AG20443 (cell line): ENCODE measurements at regions not wholly inside any gene's neighbourhood (a gene's known extent, or its start where the extent isn't known, plus 50 kb on each side); places are given as distances from the start of the nearest gene placed in this dataset.
A peak's percentile ranks its signal among the peaks of the same experiment; 100 is the strongest.
"Not testable (repeated sequence)": the region's sequence is repeated elsewhere in the genome, so short reads cannot be mapped to it uniquely, and the experiment has no call there.

Experiments
- DNase-seq: peaks from one replicate; pipeline ENCODE4 v3.0.0; 2012; ENCODE audit warnings: low spot score, mixed read lengths

DNA sequence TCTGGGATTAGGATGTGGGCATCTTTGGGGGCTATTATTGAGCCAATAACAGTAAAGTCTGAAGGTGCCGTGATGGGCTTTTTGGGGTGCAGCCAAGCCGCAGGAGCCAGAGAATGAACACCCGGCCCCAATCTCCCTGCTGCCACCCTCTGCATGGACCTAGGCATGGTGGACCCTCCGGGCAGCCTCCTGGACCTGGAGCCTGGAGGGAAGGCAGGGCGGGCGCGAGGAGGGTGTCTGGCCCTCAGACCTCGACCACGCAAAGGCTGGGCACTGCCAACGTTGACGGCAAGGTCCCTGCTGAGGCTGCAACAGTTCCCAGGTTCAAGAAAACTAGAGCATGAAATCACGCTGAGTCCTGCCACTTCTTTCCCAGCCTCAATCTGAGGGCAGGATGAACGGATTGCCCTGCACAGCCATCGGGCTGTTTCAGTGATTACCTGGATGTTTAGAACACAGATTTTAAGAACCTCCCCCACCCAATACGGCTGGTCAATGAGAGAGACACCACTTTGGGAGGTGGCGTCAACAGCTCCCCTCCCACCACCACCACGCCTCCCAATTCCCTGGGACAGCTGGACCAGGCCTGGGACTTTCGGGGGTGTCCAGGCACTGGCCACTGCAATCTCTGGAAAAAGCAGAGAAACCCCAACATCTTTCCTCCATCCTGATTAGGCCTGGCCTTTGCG lies 147.4 kb downstream of the NPIPB11 start:
- DNase-seq: not testable (repeated sequence)

DNA sequence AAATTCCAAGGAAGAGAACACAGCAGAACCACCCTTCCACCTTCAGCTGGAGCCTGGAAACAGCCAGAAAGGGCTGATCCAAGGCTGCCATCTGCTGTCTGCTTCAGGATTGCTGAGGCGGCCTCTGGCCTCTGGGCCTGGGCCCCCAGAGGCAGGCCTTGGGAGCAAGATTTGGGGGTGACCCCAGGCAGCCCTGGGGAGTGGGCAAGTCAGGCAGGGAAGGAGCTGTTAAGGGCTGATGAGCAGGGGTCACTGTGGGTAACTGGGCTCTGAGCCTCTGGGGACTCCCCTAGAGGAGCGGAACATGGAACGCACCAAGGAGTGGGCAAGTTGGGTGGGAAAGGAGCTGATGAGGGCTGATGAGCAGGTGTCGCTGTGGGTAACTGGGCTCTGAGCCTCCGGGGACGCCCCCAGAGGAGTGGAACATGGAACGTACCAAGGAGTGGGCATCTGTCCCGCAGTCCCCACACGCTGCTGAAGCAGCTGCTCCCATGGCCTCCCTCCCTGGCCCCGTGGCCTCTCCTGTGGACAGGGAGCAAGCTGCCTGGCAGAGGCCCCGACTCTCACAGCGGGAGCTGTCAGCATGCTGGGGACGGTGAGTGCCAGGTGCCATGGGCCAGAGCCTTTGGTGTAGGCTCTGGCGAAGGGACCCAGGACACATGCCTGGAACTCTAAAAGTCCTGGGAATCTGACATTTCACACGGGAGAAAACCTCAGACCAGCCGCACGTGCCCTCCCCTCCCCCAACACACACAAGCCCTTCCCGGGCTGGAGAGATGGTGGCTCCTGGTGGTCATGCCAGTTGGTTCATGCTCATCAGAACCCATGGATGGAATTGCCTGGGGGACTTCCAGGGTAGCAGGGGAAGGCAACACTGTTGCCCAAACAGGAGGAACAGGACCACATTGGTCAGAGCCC lies 148.8 kb downstream of the NPIPB11 start:
- not testable (repeated sequence) for DNase-seq

DNA sequence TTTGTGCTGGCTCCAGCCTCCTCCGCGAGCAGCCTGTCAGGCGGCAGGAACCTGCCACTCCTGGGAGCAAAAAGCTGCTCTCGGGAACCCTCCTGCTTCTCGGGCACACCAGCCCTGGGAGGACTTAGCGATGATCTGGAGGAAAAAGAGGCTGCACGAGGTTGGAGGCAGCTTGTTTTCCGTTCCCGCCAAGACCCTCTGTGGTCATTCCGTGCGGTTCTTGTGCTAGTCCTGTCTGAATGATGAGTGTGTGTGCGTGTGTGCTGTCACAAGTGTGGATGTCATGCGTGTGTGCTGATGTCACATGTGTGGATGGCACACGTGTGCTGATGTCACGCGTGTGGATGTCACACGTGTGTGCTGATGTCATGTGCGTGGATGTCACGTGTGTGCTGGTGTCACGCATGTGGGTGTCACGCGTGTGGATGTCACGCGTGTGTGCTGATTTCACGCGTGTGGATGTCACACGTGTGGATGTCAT lies 150.0 kb downstream of the NPIPB11 start:
- DNase-seq: no peak

DNA sequence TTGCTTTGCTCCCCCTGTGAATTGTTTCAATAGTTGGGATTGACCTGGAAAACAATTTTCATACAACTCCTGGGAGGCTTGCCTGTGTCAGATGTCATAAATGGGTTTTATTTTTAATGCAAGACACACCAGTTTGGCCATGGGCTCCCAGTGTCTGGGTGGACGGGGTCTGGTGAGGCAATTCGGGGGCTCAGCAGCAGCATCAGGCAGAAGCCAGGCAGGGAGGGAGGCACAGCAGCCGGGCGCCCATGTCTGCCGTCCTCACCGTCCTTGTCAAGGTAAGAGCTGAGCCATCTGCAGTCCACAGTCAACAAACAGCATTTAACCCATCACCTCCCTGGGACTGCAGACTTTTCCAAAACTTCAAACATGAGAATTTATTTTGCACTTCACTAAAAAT lies 150.6 kb downstream of the NPIPB11 start:
- not testable (repeated sequence) for DNase-seq

DNA sequence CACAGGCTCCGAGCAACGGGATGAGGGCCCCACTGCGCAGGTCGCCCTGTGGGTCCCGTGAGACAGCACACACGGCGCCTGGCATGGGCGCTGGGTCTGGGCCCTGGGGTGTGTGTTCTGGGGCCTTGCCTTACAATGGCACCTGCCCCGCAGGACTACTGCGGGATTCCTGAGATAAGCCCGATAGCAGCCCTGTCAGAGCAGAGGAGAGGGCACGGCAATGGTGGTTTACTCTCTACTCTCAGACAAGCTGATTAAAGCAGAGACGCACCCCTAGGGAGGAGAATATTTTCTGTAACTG lies 151.1 kb downstream of the NPIPB11 start:
- not testable (repeated sequence) for DNase-seq

DNA sequence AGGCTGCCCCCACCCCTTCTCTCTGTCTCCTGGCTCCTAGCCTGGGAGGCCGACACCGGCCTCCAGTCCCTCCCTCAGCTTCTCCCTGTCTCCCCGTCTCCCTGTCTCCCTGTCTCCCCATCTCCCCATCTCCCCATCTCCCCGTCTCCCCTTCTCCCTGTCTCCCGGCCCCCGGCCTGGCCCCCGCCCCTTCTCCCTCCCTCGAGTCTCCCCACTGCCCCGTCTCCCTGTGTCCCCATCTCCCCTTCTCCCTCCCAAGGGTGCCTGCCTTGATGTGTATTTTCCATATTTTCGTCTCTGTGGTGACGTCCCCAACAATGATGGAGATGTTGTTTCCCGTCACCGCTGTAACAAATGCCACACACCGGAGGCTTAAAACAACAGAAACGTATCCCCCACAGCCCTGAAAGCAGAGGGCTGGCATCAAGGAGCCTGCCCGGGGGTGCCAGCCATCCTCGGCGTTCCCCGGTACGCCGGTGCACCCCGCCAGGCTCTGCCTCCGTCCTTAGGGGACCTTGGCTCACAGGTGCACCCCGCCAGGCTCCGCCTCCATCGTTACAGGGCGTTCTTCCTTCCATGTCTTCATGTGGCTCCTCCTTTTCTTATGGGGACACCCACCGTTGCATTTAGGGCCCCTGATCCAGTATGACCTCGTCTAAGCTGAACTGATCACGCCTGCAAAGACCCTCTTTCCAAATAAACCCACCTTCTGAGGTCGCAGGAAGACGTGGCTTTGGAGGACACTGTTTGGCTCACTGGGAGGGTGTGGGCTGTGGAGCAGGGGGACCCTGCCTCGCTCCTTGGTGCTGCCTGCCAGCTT lies 151.6 kb downstream of the NPIPB11 start:
- DNase-seq: no peak

DNA sequence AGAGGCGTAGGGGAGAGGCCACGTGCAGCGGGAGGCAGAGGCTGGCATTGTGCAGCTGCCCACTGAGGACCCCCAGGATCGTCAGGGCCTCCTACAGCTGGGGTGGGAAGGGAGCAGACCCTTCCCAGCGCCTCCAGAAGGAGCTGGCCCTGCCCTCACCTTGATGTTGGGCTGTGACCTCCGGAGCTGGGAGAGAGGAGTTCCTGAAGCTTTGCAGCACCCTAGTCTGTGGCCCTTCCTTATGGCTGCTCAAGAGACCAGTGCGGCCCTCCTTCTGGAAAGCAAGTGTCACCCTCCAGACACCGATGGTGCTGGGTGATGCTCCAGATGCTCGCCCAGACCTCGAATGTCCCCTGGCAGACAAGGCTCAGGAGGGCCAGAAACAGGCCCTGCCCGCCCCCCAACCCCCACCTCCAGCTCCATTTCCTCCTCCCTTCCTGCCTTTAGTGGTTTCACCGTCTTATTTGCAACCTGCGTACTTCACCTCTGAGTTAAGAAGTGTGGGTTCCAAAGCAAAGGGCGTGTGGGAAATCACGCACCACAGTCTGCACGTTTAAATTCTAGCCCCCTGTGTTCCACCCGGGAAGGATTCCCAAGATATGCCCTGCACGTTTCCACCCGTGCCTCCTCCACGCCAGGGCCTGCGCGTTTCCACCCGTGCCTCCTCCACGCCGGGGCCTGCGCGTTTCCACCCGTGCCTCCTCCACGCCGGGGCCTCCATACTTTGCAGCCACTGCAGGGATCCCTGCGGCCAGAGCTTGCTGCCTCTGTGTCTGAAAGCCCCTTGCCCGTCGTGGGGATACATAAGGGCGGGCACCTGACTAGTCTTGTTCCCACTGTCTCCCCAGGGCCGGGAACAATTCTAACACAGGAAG lies 152.6 kb downstream of the NPIPB11 start:
- not testable (repeated sequence) for DNase-seq

DNA sequence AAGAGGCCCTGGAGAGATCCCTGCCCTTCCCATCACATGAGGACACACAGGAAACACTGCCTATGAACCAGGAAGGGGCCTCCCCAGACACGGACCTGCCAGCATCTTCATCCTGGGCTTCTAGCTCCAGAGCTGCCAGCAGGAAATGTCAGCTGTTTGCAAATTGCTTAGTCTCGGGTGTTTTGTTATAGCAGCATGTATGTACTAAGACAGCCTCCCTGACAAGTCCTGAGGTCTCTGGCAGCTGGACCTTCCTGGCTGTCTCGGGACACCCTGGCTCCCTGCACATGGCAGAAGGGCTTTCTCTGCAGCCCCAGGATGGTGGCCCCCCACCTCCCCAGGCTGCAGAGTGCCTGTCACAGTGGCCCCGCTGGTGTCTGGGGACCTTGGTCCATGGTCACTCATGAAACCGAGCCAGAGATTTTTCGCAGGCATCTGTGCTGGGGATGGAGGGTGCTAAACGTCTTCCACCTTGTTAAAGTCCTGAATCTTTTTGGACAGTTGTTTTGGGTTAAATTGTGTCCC lies 153.4 kb downstream of the NPIPB11 start:
- DNase-seq: not testable (repeated sequence)

DNA sequence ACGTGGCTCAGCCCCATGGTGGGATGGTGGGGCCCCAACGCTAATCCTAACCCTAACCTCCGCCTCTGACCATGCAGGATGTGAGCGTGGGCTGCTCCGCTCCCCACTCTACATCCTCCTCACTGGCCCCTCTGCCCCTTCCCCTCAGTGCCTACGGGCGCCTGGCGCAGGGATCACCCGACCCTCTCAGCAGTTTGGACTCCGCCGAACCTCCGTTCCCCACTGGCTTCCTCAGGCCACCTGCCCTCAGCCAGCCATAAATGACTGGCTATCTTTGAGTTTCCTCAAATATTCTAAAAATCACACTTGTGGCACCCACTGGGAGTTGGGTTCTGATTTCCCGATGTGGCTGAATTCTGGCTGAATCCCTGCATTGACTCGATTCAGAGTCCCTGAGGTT lies 154.2 kb downstream of the NPIPB11 start:
- DNase-seq: not testable (repeated sequence)

DNA sequence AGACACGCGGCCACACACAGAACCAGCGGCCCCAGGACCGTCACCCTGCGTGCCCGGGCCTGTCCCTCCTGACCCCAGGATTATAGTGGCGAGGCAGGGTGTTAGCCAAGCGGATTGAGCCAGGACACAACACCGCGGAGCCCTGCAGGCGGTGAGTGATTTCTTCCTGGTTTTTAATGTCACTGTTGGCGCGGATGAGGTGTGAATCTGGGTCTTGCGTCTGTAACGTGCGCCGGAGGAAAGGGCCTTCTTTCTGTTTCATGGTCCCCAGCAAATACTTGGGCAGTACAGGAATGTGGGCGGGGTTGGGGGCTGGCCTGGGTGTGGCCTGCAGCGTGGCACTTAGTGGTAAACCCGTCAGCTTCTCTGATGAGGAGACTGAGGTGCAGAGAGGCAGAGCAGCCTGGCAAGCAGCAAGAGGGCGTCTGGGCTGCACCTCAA lies 154.9 kb downstream of the NPIPB11 start:
- DNase-seq: peak; percentile 27

DNA sequence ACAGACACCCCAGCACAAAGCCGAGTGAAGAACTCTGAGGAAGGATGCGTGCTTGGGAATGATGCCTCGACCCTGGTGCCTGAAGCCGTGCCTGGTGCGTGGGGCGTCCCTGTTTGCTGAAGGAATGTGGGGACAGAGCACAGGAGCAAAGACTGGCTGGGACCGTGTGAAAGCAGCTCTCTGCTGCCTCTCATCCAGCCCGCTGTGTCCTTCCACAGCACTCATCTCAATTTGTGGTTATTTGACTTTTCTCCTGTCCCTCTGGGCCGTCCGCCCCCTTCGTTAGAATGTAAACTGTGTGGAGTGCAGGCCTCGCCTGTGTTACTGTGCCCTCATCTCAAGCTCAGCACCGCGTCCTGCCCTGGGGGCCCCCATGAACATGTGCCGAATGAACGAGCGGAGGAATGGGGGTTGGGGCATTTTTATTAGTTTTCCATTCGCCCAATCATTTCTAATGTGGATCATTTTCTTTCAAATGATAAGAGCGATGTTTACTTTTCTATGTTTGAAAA lies 155.5 kb downstream of the NPIPB11 start:
- not testable (repeated sequence) for DNase-seq

DNA sequence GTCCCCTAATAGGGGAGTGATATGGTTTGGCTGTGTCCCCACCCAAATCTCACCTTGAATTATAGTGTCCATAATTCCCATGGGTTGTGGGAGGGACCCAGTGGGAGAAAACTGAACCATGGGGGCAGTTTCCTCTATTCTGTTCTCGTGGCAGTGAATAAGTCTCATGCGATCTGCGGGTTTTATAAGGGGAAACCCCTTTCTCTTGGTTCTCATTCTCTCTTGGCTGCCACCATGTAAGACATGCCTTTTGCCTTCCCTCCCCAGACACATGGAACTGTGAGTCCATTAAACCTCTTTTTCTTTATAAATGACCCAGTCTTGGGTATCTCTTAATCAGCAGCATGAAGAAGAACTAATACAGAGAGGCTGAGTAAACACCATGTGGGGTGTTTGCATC lies 156.0 kb downstream of the NPIPB11 start:
- DNase-seq: not testable (repeated sequence)

DNA sequence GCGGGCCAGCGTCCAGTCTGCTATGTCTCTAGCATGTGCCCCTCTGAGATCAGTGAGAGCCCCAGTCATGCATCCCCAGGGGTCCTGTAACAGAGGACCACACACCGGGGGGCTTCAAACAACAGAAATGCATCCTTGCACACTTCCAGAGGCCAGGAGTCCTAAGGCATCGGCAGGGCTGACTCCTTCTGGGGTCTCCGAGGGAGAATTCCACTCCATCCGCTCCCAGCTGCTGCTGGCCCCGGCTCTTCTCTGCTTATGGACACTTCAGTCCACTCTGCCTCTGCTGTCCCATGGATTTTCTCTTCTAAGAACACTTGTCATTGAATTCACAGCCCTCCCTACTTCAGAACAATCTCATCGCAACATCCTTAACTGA lies 157.6 kb downstream of the NPIPB11 start:
- DNase-seq: not testable (repeated sequence)

DNA sequence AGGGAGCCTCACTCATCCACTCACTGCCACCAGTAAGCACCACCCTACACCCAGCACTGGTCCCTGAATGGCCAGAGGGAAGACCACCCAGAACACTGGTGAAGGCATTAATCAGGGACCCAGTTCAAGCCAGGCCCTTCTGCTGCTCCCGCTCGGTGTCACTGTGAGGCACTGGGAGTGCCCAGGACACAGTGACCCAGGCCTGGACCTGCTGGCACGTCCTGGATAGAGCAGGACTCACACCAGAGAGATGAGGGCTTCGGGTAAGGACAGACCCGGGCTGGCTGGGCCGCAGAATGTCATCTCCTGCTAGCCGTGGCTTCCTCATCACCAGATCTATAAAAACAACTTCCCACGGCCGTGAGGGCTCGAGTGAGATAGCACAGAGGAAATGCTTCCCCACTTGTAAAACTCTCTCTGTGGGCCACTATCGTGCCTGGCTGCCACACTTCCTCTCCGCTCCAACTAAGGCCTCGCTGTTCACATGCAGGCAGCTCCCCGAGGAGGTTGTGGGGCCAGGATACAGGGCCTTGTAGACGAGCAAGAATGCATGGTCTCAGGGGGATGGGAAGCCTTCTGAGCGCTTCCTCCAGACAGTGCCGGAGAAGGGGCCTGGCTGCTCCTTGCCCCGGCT lies 158.1 kb downstream of the NPIPB11 start:
- not testable (repeated sequence) for DNase-seq

DNA sequence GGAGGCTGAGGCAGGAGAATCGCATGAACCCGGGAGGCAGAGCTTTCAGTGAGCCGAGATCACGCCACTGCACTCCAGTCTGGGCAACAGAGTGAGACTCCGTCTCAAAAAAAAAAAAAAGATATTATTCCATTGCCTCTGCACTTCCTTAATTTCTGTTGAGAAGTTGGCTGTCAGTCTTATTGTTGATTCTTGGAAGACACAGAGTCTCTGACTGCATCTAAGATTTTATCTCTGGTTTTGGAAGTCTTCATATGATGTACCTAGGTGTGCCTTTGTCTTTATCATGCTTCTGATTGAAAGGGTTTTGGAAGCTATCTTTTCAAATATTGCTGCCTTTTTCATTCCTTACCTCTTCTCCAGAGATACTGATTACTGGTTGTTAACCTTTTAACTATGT lies 160.4 kb downstream of the NPIPB11 start:
- not testable (repeated sequence) for DNase-seq

DNA sequence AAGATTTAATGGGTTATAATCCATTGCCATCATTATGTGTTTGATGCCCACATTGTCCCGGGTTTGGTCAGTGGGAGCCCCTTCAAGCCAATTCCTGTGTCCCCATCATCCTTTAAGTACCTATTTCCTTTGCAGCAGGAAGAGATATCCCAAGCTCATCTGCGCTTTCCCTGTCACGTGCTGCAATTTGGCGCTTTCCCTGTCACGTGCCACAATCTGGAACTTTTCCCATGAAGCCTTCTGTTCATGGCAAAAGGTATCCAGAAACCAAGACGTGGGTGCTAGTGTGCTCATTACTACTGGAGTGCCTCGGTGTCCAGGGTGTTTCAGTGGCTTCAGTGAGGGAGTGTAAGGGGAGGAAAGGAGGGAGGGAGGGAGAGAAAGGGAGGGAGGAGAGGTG lies 168.5 kb downstream of the NPIPB11 start:
- DNase-seq: no peak

DNA sequence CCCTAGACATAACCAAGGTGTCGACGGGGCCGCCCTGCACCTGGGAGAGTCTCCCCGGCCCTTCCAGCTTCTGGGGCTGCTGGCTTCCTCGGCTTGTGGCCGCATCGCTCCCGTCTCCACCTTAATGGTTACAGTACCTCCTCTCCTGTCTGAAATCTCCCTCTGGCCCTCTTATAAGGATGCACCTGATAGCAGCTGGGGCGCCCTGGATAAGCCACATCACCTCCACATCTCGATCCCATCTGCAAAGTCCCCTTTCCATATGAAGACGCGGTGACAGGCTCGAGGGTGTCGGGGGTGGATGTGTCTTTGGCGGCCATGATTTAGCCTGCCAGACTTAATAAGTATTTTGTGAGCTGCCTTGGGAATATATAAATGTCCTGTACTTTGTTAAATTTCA lies 169.0 kb downstream of the NPIPB11 start:
- not testable (repeated sequence) for DNase-seq

DNA sequence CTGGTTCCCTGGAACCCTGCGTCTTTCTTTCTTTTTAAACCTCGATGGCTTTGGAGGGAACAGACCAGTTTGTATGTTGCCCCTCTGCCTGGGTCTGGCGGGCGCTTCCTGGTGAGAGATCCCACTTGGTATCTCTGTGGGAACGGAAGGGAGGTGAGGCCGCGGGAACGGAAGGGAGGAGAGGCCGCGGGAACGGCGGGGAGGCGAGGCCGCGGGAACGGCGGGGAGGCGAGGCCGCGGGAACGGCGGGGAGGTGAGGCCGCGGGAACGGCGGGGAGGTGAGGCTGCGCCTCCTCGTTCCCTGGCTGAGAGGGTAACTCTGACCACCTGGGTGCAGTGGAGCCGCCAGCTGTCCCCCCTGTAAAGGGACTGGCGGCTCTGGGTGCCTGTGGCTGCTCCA lies 169.5 kb downstream of the NPIPB11 start:
- not testable (repeated sequence) for DNase-seq

DNA sequence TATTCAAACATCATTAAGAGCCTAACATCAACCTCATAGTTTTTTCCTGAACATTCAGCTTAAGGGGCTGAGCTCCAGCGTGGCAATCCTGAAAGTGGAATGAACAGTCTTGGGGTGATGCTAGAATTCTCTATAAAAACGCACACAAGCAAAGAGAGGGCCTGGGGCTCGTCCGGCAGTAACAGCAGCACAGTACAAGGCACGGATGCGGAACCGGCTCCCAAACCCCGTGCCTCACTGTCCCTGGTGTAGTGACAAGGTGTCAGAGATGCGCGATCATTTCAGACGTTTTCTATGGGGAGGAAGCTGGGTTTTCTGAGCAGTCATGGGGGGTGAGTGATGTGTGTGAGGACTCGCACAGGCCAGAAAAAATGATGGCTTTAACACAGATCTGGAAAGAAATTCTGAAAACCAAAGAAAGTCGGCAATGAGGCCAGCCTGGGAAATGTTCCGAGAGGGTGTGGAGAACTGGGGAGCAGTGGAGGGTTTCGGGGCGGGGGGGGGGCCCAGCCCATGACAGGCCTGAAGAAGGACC lies 170.6 kb downstream of the NPIPB11 start:
- not testable (repeated sequence) for DNase-seq
